Naive thymus-derived CD4-positive, alpha-beta T cell (primary cell): ENCODE measurements at regions not wholly inside any gene's neighbourhood (a gene's known extent, or its start where the extent isn't known, plus 50 kb on each side); places are given as distances from the start of the nearest gene placed in this dataset.
A peak's percentile ranks its signal among the peaks of the same experiment; 100 is the strongest.

ENCODE experiments used
- ATAC-seq: fragments of 150-1000 bp; cut with Tn5 transposase; 2 replicates; pipeline ENCODE4 v1.10.0; 2021; ENCODE audit warnings: mild to moderate bottlenecking, moderate library complexity
- CTCF ChIA-PET: fragments of 350-600 bp; sonication (Branson Sonifier 250); formaldehyde crosslinking; loops from one replicate; lab custom pipeline; 2021; ENCODE audit warnings: antibody characterized with exemption; lab: Charles Lee
- POLR2A ChIA-PET: fragments of 350-600 bp; sonication (Branson Sonifier 250); formaldehyde crosslinking; loops from one replicate; lab custom pipeline; 2021; ENCODE audit warnings: antibody characterized with exemption, inconsistent platforms; lab: Charles Lee
- DNase-seq, 9 donors: peaks; one replicate each; pipeline versions ENCODE4 v3.0.0 to v3.0.0-alpha.2; 2020 to 2022; ENCODE audit warnings: mixed read lengths in 1 of 9
- H3K27ac ChIP-seq: one replicate; pipeline ENCODE4 v1.7.0; 2013; ENCODE audit warnings: mild to moderate bottlenecking, low read depth, low read length, moderate library complexity
- H3K27me3 ChIP-seq, 2 donors: one replicate each; pipeline ENCODE4 v1.7.0; 2013; ENCODE audit warnings: low read length in 2 of 2, mild to moderate bottlenecking in 2 of 2, moderate library complexity in 2 of 2; ENCODE audit not compliant: control insufficient read depth in 2 of 2, insufficient read depth in 2 of 2
- H3K36me3 ChIP-seq, 3 experiments: 1 replicate in 2 of 3; 2 replicates in 1 of 3; pipeline ENCODE4 v1.7.0; 2013; ENCODE audit warnings: low read length in 3 of 3, mild to moderate bottlenecking in 3 of 3, moderate library complexity in 1 of 3; ENCODE audit not compliant: insufficient read depth in 3 of 3, control insufficient read depth in 2 of 3
- H3K4me1 ChIP-seq, 2 donors: one replicate each; pipeline ENCODE4 v1.7.0; 2013; ENCODE audit warnings: low read length in 2 of 2, mild to moderate bottlenecking in 2 of 2, moderate library complexity in 1 of 2; ENCODE audit not compliant: control insufficient read depth in 2 of 2, insufficient read depth in 2 of 2
- H3K4me3 ChIP-seq: 2 replicates; pipeline ENCODE4 v1.7.0; 2013; ENCODE audit warnings: mild to moderate bottlenecking, low read length
- H3K9me3 ChIP-seq, 3 experiments: 1 replicate in 2 of 3; 2 replicates in 1 of 3; pipeline ENCODE4 v1.7.0; 2013; ENCODE audit warnings: low read length in 3 of 3; ENCODE audit not compliant: control insufficient read depth in 2 of 3
- H3K27ac Mint-ChIP-seq, 9 donors: one replicate each; pipeline ENCODE4 v1.8.0; 2020 to 2022; ENCODE audit warnings: mixed read lengths in 9 of 9, mild to moderate bottlenecking in 8 of 9, moderate library complexity in 5 of 9, inconsistent platforms in 2 of 9
- H3K27me3 Mint-ChIP-seq, 5 donors: one replicate each; pipeline ENCODE4 v1.8.0; 2021 to 2022; ENCODE audit warnings: mixed read lengths in 5 of 5, mild to moderate bottlenecking in 1 of 5
- H3K36me3 Mint-ChIP-seq, 5 donors: one replicate each; pipeline ENCODE4 v1.8.0; 2020 to 2022; ENCODE audit warnings: mixed read lengths in 5 of 5, mild to moderate bottlenecking in 3 of 5, inconsistent platforms in 1 of 5
- H3K4me1 Mint-ChIP-seq, 7 donors: one replicate each; pipeline ENCODE4 v1.8.0; 2020 to 2022; ENCODE audit warnings: mixed read lengths in 7 of 7, mild to moderate bottlenecking in 3 of 7, inconsistent platforms in 1 of 7
- H3K4me3 Mint-ChIP-seq, 10 donors: one replicate each; pipeline ENCODE4 v1.8.0; 2020 to 2022; ENCODE audit warnings: mild to moderate bottlenecking in 10 of 10, mixed read lengths in 10 of 10, moderate library complexity in 6 of 10, inconsistent platforms in 2 of 10
- H3K9me3 Mint-ChIP-seq, 11 donors: one replicate each; pipeline ENCODE4 v1.8.0; 2020 to 2022; ENCODE audit warnings: mixed read lengths in 11 of 11, mild to moderate bottlenecking in 4 of 11, inconsistent platforms in 1 of 11, moderate library complexity in 1 of 11
- intact Hi-C, 2 donors: fragments of 100-400 bp; cut with micrococcal nuclease; formaldehyde crosslinking; loops; one replicate each; pipeline ENCODE4 v1.15.1; 2023

GRCh38 chr2:217394510-217395351 is 534.9 kb upstream of the TNP1 start:
- H3K27ac ChIP-seq, result no peak overlapping the region
- H3K27me3 ChIP-seq, result no peaks in the 10 kb centered on the region
- Mint-ChIP-seq H3K9me3 (peaks cover 6 to 26% (median 12%) of the 10 kb centered on the region in 11 donors), H3K4me3 (no peak overlapping the region), H3K27me3 (no peaks in the 10 kb centered on the region), H3K4me1 (peaks cover 6 to 23% (median 13%) of the 10 kb centered on the region in 7 donors), H3K27ac (no peak overlapping the region), H3K36me3 (peaks cover 0 to 14% (median 7%) of the 10 kb centered on the region in 5 donors)
- no peak for ATAC-seq
- intact Hi-C loops, result no loop called here
- ChIA-PET CTCF (no interaction called here), POLR2A (no interaction called here)
- peaks cover 0 to 8% of the 10 kb centered on the region in 2 donors for H3K4me1 ChIP-seq
- no peak overlapping the region for H3K4me3 ChIP-seq
- no peaks in the 10 kb centered on the region for H3K36me3 ChIP-seq
- DNase-seq, result no peak
- peaks cover 0 to 4% (median 0%) of the 10 kb centered on the region in 3 experiments for H3K9me3 ChIP-seq

- CTCF ChIA-PET, result interaction anchor here (1.1 kb wide), 1 partner anchor 303 kb away, joined by 3 read pairs; no protein-coding TSS in a partner anchor
- Histone ChIP-seq H3K27ac (no peak overlapping the region), H3K4me3 (no peak overlapping the region), H3K4me1 (peaks cover 0 to under 1% of the 10 kb centered on the region in 2 donors), H3K9me3 (peaks cover 0 to 4% (median 0%) of the 10 kb centered on the region in 3 experiments), H3K27me3 (no peaks in the 10 kb centered on the region), H3K36me3 (no peaks in the 10 kb centered on the region)
- POLR2A ChIA-PET, result no interaction called here
- Mint-ChIP-seq H3K36me3 (peaks cover 0 to 14% (median 8%) of the 10 kb centered on the region in 5 donors), H3K4me3 (no peak overlapping the region), H3K27me3 (no peaks in the 10 kb centered on the region), H3K9me3 (peaks cover 6 to 26% (median 12%) of the 10 kb centered on the region in 11 donors), H3K27ac (no peak overlapping the region), H3K4me1 (peaks cover 1 to 13% (median 5%) of the 10 kb centered on the region in 7 donors)
- intact Hi-C loops, result no loop called here
- DNase-seq (no peak), ATAC-seq (no peak)
Measured at GRCh38 chr2:217393585-217394032, 533.7 kb upstream of the TNP1 start.

DNA sequence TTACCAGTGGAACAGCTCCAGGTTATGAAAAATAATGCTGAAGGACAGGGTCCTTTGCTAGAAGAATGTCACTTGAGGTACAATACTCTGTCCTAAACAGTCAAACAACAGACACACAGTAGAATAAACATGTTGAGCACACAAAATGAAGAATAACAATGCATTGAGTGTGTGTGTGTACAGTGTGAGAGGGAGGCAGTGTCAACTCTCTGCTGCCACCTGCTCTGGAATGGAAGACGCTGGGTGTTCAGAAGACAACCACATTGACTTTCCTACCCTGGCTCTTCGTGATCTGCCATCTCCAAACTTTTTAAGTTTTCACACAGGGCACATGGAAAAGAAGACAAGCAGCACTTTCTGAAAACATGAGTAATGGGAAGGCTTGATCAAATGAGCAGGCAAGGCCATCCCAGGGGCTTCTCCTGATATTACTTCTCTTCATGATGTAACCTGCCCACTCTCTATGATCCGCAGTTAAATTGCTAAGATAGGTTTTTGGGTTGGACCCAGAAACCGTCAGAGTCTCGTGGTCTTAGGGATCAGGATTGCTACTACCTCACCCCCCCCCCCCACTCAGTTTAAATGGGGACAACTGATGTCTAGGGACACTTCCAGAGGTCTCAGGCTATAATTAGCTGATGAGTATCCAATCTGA is 533.2 kb upstream of the TNP1 start:
- Mint-ChIP-seq H3K4me3 (no peak overlapping the region), H3K27ac (no peak overlapping the region), H3K9me3 (peaks cover 6 to 26% (median 12%) of the 10 kb centered on the region in 11 donors), H3K36me3 (peaks cover 0 to 14% (median 8%) of the 10 kb centered on the region in 5 donors), H3K27me3 (no peaks in the 10 kb centered on the region), H3K4me1 (peaks cover 0 to 8% (median 0%) of the 10 kb centered on the region in 7 donors)
- Histone ChIP-seq H3K9me3 (peaks cover 0 to 4% (median 0%) of the 10 kb centered on the region in 3 experiments), H3K4me3 (no peak overlapping the region), H3K4me1 (no peaks in the 10 kb centered on the region), H3K27me3 (no peaks in the 10 kb centered on the region), H3K27ac (no peak overlapping the region), H3K36me3 (no peaks in the 10 kb centered on the region)
- POLR2A ChIA-PET, result no interaction called here
- no peak for ATAC-seq
- intact Hi-C loops, result no loop called here
- no peak for DNase-seq
- CTCF ChIA-PET, result interaction anchor here (1.1 kb wide), 1 partner anchor 304 kb away, joined by 3 read pairs; no protein-coding TSS in a partner anchor

DNA sequence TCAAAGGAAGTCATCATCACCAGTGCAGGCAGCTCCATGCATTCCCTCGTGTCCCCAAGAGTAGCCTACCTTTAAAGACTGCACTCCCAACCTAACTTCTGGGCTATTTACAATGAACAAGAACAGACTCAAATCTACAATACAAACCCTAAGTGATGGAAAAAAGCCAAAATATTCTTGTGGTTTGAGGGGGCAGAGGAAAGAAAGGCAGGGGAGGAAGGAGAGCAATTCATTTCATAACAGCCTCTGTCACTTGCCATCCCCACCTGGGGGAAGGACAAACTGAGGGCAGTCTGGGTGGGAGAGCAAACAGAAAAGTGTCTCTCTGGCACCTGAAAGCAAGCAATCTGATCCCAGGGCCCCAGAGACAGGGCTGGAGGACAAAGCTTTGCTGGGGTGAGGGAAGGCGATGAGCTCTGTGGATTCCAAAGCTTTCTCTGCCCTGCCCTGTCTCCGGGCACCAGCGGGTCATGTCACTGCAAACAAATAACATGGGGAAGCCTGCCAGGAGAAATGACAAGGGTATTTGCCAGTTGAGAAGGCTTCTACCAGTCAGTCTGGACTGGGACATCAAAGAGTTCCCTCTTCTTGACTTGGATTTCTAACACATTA is 528.0 kb upstream of the TNP1 start:
- Mint-ChIP-seq H3K9me3 (peaks cover 6 to 23% (median 12%) of the 10 kb centered on the region in 11 donors), H3K27ac (no peak overlapping the region), H3K4me3 (no peak overlapping the region), H3K36me3 (peaks cover 0 to 14% (median 8%) of the 10 kb centered on the region in 5 donors), H3K27me3 (peaks cover 0 to 6% (median 0%) of the 10 kb centered on the region in 5 donors), H3K4me1 (peaks cover 0 to 19% (median 4%) of the 10 kb centered on the region in 7 donors)
- ChIA-PET POLR2A (no interaction called here), CTCF (no interaction called here)
- Histone ChIP-seq H3K27ac (no peak overlapping the region), H3K4me3 (no peak overlapping the region), H3K36me3 (no peaks in the 10 kb centered on the region), H3K4me1 (no peaks in the 10 kb centered on the region), H3K9me3 (peaks cover 0 to 4% (median 0%) of the 10 kb centered on the region in 3 experiments), H3K27me3 (no peaks in the 10 kb centered on the region)
- intact Hi-C loops, result no loop called here
- ATAC-seq, result no peak
- DNase-seq, result no peak

DNA sequence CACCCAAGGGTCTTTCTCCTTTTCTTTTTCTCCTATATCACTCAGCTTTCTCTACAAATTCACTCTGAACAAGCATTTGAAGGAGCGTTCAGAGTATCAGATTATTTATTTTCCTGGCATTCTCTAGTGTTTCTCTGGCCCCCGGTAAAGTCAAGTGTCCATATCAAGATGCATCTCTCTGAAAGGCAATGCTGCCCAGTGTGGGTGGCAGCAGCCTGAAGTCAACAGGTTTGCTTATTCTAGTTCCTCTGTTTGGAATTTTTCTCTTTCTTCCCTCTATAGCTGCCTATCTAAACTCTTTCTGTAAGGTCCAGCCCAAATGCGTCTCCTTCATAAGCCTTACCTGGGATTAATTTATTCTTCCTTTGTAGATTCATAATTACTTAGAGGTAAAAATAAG is 526.2 kb upstream of the TNP1 start:
- H3K4me1 Mint-ChIP-seq, result peaks cover 0 to 24% (median 4%) of the 10 kb centered on the region in 7 donors
- H3K4me3 Mint-ChIP-seq, result no peak overlapping the region
- no peaks in the 10 kb centered on the region for H3K4me1 ChIP-seq
- peaks cover 0 to 10% (median 5%) of the 10 kb centered on the region in 11 donors for H3K9me3 Mint-ChIP-seq
- no peak overlapping the region for H3K4me3 ChIP-seq
- ATAC-seq, result no peak
- H3K27ac Mint-ChIP-seq, result no peak overlapping the region
- CTCF ChIA-PET, result no interaction called here
- H3K9me3 ChIP-seq, result peaks cover 0 to 4% (median 0%) of the 10 kb centered on the region in 3 experiments
- no peaks in the 10 kb centered on the region for H3K27me3 ChIP-seq
- H3K27me3 Mint-ChIP-seq, result peaks cover 0 to 6% (median 0%) of the 10 kb centered on the region in 5 donors
- no peaks in the 10 kb centered on the region for H3K36me3 ChIP-seq
- no peak for DNase-seq
- POLR2A ChIA-PET, result no interaction called here
- no peak overlapping the region for H3K27ac ChIP-seq
- intact Hi-C loops, result no loop called here
- H3K36me3 Mint-ChIP-seq, result peaks cover 0 to 8% (median 7%) of the 10 kb centered on the region in 5 donors

DNA sequence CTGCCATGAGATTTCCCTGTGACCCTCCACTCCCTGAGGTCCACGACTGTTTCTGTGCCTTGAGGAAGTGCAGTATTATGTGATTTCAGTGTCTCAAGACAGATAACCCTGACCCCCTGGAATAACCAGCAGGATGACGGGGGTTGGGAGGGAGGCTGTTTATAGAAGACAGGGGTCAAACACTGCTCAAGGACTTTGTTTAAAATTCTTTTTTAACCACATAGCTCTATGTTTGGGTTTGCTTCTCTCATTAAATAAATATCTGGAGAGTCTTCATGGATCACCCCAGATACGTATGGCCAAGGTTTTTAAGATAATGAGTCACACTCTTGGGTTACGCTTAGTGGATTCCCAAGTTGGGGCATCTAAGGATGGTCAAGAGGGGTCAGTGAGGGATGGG is 523.8 kb upstream of the TNP1 start:
- Mint-ChIP-seq H3K9me3 (peaks cover 0 to 5% (median 0%) of the 10 kb centered on the region in 11 donors), H3K27ac (peak overlapping the region in 1 of 9 donors; percentile 16), H3K27me3 (peaks cover 0 to 6% (median 0%) of the 10 kb centered on the region in 5 donors), H3K4me3 (no peak overlapping the region), H3K36me3 (peaks cover 0 to 4% (median 0%) of the 10 kb centered on the region in 5 donors), H3K4me1 (peaks cover 0 to 24% (median 4%) of the 10 kb centered on the region in 7 donors)
- ChIA-PET POLR2A (no interaction called here), CTCF (no interaction called here)
- H3K27me3 ChIP-seq, result no peaks in the 10 kb centered on the region
- no peaks in the 10 kb centered on the region for H3K4me1 ChIP-seq
- no peak for DNase-seq
- no peaks in the 10 kb centered on the region for H3K9me3 ChIP-seq
- H3K36me3 ChIP-seq, result no peaks in the 10 kb centered on the region
- no peak overlapping the region for H3K27ac ChIP-seq
- H3K4me3 ChIP-seq, result no peak overlapping the region
- intact Hi-C loops, result no loop called here
- no peak for ATAC-seq
